ENCODE measurements at regions not wholly inside any gene's neighbourhood (a gene's known extent, or its start where the extent isn't known, plus 50 kb on each side); places are given as distances from the start of the nearest gene placed in this dataset.
"Not testable (repeated sequence)": the region's sequence is repeated elsewhere in the genome, so short reads cannot be mapped to it uniquely, and the experiment has no call there.

GRCh38 chr2:240191001-240191400, 50.5 kb upstream of the OTOS start:
- no peak overlapping the region for H3K27ac ChIP-seq (ENCODE audit: low read depth, low read length)
- no peaks in the 10 kb centered on the region for H3K27me3 ChIP-seq (ENCODE audit: control insufficient read depth, insufficient read depth, low read length)
- no peak overlapping the region for H3K9ac ChIP-seq (ENCODE audit: low read depth, low read length)
- H3K4me1 ChIP-seq (ENCODE audit: control insufficient read depth, insufficient read depth, low read length), result peaks cover 3% of the 10 kb centered on the region; the same call in 1 of the 2 replicates
- H3K4me3 ChIP-seq (ENCODE audit: low read depth, low read length), result no peak overlapping the region
- no peaks in the 10 kb centered on the region for H3K36me3 ChIP-seq (ENCODE audit: control insufficient read depth, insufficient read depth, low read length)
- peaks cover 11% of the 10 kb centered on the region; the same call in 1 of the 2 replicates for H3K9me3 ChIP-seq (ENCODE audit: control insufficient read depth, insufficient read depth, low read length)

GRCh38 chr2:240192661-240193060, 52.2 kb upstream of the OTOS start:
- no peaks in the 10 kb centered on the region for H3K36me3 ChIP-seq (ENCODE audit: control insufficient read depth, insufficient read depth, low read length)
- no peak overlapping the region for H3K4me3 ChIP-seq (ENCODE audit: low read depth, low read length)
- no peak overlapping the region for H3K9ac ChIP-seq (ENCODE audit: low read depth, low read length)
- peaks cover 3% of the 10 kb centered on the region; the same call in 1 of the 2 replicates for H3K4me1 ChIP-seq (ENCODE audit: control insufficient read depth, insufficient read depth, low read length)
- H3K9me3 ChIP-seq (ENCODE audit: control insufficient read depth, insufficient read depth, low read length), result peaks cover 7% of the 10 kb centered on the region; the same call in 1 of the 2 replicates
- H3K27me3 ChIP-seq (ENCODE audit: control insufficient read depth, insufficient read depth, low read length), result no peaks in the 10 kb centered on the region
- H3K27ac ChIP-seq (ENCODE audit: low read depth, low read length), result no peak overlapping the region

- not testable (repeated sequence) for H3K9me3 ChIP-seq (ENCODE audit: control insufficient read depth, insufficient read depth, low read length)
Observed at GRCh38 chr2:240194341-240194762, 53.9 kb upstream of the OTOS start.

GRCh38 chr2:240195316-240195861, 54.9 kb upstream of the OTOS start:
- H3K9me3 ChIP-seq (ENCODE audit: control insufficient read depth, insufficient read depth, low read length), result 0 out of 2 replicates have a peak, but pooled peaks cover 3% of the 10 kb centered on the region
- peaks cover 3% of the 10 kb centered on the region; the same call in 1 of the 2 replicates for H3K4me1 ChIP-seq (ENCODE audit: control insufficient read depth, insufficient read depth, low read length)
- no peak overlapping the region for H3K4me3 ChIP-seq (ENCODE audit: low read depth, low read length)
- no peak overlapping the region for H3K9ac ChIP-seq (ENCODE audit: low read depth, low read length)
- H3K27me3 ChIP-seq (ENCODE audit: control insufficient read depth, insufficient read depth, low read length), result no peaks in the 10 kb centered on the region
- H3K36me3 ChIP-seq (ENCODE audit: control insufficient read depth, insufficient read depth, low read length), result no peaks in the 10 kb centered on the region
- no peak overlapping the region for H3K27ac ChIP-seq (ENCODE audit: low read depth, low read length)

More at GRCh38 chr2:240194341-240194762, 53.9 kb upstream of the OTOS start:
- not testable (repeated sequence) for H3K4me1 ChIP-seq (ENCODE audit: control insufficient read depth, insufficient read depth, low read length); H3K27ac ChIP-seq (ENCODE audit: low read depth, low read length); H3K4me3 ChIP-seq (ENCODE audit: low read depth, low read length); H3K27me3 ChIP-seq (ENCODE audit: control insufficient read depth, insufficient read depth, low read length); H3K9ac ChIP-seq (ENCODE audit: low read depth, low read length); H3K36me3 ChIP-seq (ENCODE audit: control insufficient read depth, insufficient read depth, low read length)

GRCh38 chr2:240196716-240197461, 56.4 kb upstream of the OTOS start:
- Histone ChIP-seq H3K27me3 (ENCODE audit: control insufficient read depth, insufficient read depth, low read length) (no peaks in the 10 kb centered on the region), H3K9ac (ENCODE audit: low read depth, low read length) (no peak overlapping the region), H3K27ac (ENCODE audit: low read depth, low read length) (no peak overlapping the region), H3K4me3 (ENCODE audit: low read depth, low read length) (no peak overlapping the region), H3K9me3 (ENCODE audit: control insufficient read depth, insufficient read depth, low read length) (0 out of 2 replicates have a peak, but pooled peaks cover 3% of the 10 kb centered on the region), H3K4me1 (ENCODE audit: control insufficient read depth, insufficient read depth, low read length) (peaks cover 3% of the 10 kb centered on the region; the same call in 1 of the 2 replicates), H3K36me3 (ENCODE audit: control insufficient read depth, insufficient read depth, low read length) (no peaks in the 10 kb centered on the region)

- Histone ChIP-seq H3K27me3 (ENCODE audit: control insufficient read depth, insufficient read depth, low read length) (no peaks in the 10 kb centered on the region), H3K9ac (ENCODE audit: low read depth, low read length) (no peak overlapping the region), H3K9me3 (ENCODE audit: control insufficient read depth, insufficient read depth, low read length) (0 out of 2 replicates have a peak, but pooled peaks cover 3% of the 10 kb centered on the region), H3K4me3 (ENCODE audit: low read depth, low read length) (no peak overlapping the region), H3K36me3 (ENCODE audit: control insufficient read depth, insufficient read depth, low read length) (no peaks in the 10 kb centered on the region), H3K27ac (ENCODE audit: low read depth, low read length) (no peak overlapping the region), H3K4me1 (ENCODE audit: control insufficient read depth, insufficient read depth, low read length) (peaks cover 3% of the 10 kb centered on the region; the same call in 1 of the 2 replicates)
Observed at GRCh38 chr2:240197462-240198139, 57.1 kb upstream of the OTOS start.

GRCh38 chr2:240198226-240198625, 57.8 kb upstream of the OTOS start:
- H3K36me3 ChIP-seq (ENCODE audit: control insufficient read depth, insufficient read depth, low read length), result no peaks in the 10 kb centered on the region
- H3K27ac ChIP-seq (ENCODE audit: low read depth, low read length), result no peak overlapping the region
- H3K9ac ChIP-seq (ENCODE audit: low read depth, low read length), result no peak overlapping the region
- no peak overlapping the region for H3K4me3 ChIP-seq (ENCODE audit: low read depth, low read length)
- H3K4me1 ChIP-seq (ENCODE audit: control insufficient read depth, insufficient read depth, low read length), result peaks cover 3% of the 10 kb centered on the region; the same call in 1 of the 2 replicates
- no peaks in the 10 kb centered on the region for H3K27me3 ChIP-seq (ENCODE audit: control insufficient read depth, insufficient read depth, low read length)
- H3K9me3 ChIP-seq (ENCODE audit: control insufficient read depth, insufficient read depth, low read length), result 0 out of 2 replicates have a peak, but pooled peaks cover 3% of the 10 kb centered on the region

GRCh38 chr2:240199133-240199870, 58.8 kb upstream of the OTOS start:
- H3K9me3 ChIP-seq (ENCODE audit: control insufficient read depth, insufficient read depth, low read length), result 0 out of 2 replicates have a peak, but pooled peaks cover 3% of the 10 kb centered on the region
- no peak overlapping the region for H3K4me3 ChIP-seq (ENCODE audit: low read depth, low read length)
- H3K27me3 ChIP-seq (ENCODE audit: control insufficient read depth, insufficient read depth, low read length), result no peaks in the 10 kb centered on the region
- H3K4me1 ChIP-seq (ENCODE audit: control insufficient read depth, insufficient read depth, low read length), result peaks cover 3% of the 10 kb centered on the region; the same call in 1 of the 2 replicates
- no peaks in the 10 kb centered on the region for H3K36me3 ChIP-seq (ENCODE audit: control insufficient read depth, insufficient read depth, low read length)
- no peak overlapping the region for H3K27ac ChIP-seq (ENCODE audit: low read depth, low read length)
- H3K9ac ChIP-seq (ENCODE audit: low read depth, low read length), result no peak overlapping the region

- Histone ChIP-seq H3K9ac (ENCODE audit: low read depth, low read length) (no peak overlapping the region), H3K27ac (ENCODE audit: low read depth, low read length) (no peak overlapping the region), H3K27me3 (ENCODE audit: control insufficient read depth, insufficient read depth, low read length) (no peaks in the 10 kb centered on the region), H3K36me3 (ENCODE audit: control insufficient read depth, insufficient read depth, low read length) (no peaks in the 10 kb centered on the region), H3K9me3 (ENCODE audit: control insufficient read depth, insufficient read depth, low read length) (0 out of 2 replicates have a peak, but pooled peaks cover 1% of the 10 kb centered on the region), H3K4me1 (ENCODE audit: control insufficient read depth, insufficient read depth, low read length) (peaks cover 7% of the 10 kb centered on the region; the same call in 1 of the 2 replicates), H3K4me3 (ENCODE audit: low read depth, low read length) (no peak overlapping the region)
Observed at GRCh38 chr2:240200230-240201051, 60.0 kb upstream of the OTOS start.

GRCh38 chr2:240201866-240202265, 61.4 kb upstream of the OTOS start:
- H3K27me3 ChIP-seq (ENCODE audit: control insufficient read depth, insufficient read depth, low read length), result no peaks in the 10 kb centered on the region
- H3K9ac ChIP-seq (ENCODE audit: low read depth, low read length), result no peak overlapping the region
- no peak overlapping the region for H3K4me3 ChIP-seq (ENCODE audit: low read depth, low read length)

More at GRCh38 chr2:240201866-240202265, 61.4 kb upstream of the OTOS start:
- no peak overlapping the region for H3K27ac ChIP-seq (ENCODE audit: low read depth, low read length)
- no peaks in the 10 kb centered on the region for H3K36me3 ChIP-seq (ENCODE audit: control insufficient read depth, insufficient read depth, low read length)
- peaks cover 14% of the 10 kb centered on the region; the same call in 1 of the 2 replicates for H3K4me1 ChIP-seq (ENCODE audit: control insufficient read depth, insufficient read depth, low read length)
- H3K9me3 ChIP-seq (ENCODE audit: control insufficient read depth, insufficient read depth, low read length), result no peaks in the 10 kb centered on the region

All from HUES48 (cell line).